ENCODE measurements at regions not wholly inside any gene's neighbourhood (a gene's known extent, or its start where the extent isn't known, plus 50 kb on each side); places are given as distances from the start of the nearest gene placed in this dataset.

DNA sequence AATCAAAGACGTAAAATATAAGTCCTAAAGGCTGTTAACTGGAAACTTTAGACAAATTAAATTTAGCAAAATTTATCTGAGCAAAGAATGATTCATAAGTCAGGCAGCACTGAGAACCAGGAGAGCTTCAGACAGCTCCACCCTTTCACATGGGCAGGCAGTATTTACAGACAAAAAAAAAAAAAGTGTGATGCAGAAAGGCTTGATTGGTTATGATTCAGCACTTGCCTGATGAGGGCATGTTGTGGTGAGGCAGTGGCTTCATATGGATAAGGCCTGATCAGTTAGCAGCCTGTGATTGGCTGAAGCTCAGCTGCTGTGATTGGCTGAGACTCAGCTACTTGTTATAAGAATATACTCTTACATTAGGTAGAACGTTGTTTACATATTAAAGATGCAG is 495.4 kb upstream of the POM121L12 start:
- no peak overlapping the region for H3K27ac ChIP-seq
- TF ChIP-seq ZFX (IDR thresholded peaks at IDR 0.05; ENCODE audit: borderline replicate concordance) = no peak
- TF ChIP-seq, protein P1, sequence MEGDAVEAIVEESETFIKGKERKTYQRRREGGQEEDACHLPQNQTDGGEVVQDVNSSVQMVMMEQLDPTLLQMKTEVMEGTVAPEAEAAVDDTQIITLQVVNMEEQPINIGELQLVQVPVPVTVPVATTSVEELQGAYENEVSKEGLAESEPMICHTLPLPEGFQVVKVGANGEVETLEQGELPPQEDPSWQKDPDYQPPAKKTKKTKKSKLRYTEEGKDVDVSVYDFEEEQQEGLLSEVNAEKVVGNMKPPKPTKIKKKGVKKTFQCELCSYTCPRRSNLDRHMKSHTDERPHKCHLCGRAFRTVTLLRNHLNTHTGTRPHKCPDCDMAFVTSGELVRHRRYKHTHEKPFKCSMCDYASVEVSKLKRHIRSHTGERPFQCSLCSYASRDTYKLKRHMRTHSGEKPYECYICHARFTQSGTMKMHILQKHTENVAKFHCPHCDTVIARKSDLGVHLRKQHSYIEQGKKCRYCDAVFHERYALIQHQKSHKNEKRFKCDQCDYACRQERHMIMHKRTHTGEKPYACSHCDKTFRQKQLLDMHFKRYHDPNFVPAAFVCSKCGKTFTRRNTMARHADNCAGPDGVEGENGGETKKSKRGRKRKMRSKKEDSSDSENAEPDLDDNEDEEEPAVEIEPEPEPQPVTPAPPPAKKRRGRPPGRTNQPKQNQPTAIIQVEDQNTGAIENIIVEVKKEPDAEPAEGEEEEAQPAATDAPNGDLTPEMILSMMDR (IDR thresholded peaks at IDR 0.05) = no peak

DNA sequence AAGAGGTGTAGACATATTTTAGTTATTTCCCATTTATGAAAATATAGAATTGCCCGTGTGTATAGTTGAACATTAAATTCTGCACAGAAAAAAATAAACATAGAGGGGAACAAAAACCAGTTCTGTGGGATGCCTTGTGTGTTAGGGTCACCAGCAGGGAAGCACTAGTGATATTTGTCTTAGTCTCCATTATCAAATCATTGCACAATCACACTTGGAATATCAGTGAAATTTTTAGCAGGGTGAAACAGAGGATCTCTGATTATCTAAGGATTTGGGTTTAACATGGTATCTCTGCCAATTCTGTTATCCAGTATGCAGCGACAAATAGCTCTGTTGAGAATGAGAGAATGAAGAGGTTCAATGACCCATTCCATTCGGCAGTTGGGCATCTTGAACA is 496.0 kb upstream of the POM121L12 start:
- no peak overlapping the region for H3K27ac ChIP-seq
- TF ChIP-seq, protein P1 (IDR thresholded peaks at IDR 0.05) = no peak
- no peak for TF ChIP-seq ZFX (IDR thresholded peaks at IDR 0.05; ENCODE audit: borderline replicate concordance)

DNA sequence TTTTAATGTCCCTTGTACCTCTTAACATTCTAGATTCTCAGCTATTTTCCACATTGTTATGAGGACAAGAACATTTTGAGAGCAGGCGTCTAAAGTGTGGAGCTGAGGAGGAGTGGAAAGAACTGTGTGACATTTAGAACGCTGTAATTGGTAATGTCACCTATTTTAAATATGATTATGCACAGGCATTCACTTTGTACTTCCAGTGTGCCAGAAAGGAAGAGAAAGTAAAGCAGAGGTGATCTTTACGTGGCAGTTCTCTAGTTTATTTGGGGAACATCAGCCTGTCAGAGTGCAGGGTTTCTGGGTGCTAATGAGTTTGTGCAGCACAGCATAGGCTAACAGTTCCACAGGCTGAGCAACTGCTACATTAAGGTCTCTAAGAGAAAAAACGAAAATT is 498.4 kb upstream of the POM121L12 start:
- TF ChIP-seq, protein P1 (IDR thresholded peaks at IDR 0.05) = no peak
- TF ChIP-seq ZFX (IDR thresholded peaks at IDR 0.05; ENCODE audit: borderline replicate concordance) = no peak
- no peak overlapping the region for H3K27ac ChIP-seq

DNA sequence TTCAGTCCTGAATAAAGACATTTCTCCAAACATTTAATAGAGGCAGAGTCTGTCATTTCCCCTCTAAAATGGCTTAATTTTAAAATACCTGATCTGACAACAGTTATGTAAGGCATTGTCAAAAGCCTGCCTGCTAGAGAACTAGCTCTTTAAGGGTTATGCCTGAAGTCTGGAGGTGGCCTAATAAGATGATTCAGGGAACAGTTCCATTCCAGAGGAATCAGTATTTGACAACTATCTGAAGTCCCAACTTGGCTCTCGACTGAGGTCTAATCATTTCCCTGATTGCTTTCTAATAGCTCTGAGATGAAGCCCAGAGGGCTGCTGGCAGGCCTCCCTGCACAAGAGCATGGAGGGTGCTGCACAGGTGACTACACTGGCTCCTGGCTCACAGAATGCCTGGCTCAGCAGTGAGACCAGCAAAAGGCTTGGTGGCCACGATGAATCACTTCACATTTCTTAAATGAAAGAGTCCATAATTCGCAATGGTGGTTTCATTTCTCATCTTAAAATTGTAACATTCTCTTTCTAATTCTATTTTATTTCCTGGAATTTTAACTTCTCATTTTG is 509.6 kb upstream of the POM121L12 start:
- TF ChIP-seq, protein P1 (IDR thresholded peaks at IDR 0.05) = no peak
- TF ChIP-seq ZFX (IDR thresholded peaks at IDR 0.05; ENCODE audit: borderline replicate concordance) = no peak
- no peak overlapping the region for H3K27ac ChIP-seq

DNA sequence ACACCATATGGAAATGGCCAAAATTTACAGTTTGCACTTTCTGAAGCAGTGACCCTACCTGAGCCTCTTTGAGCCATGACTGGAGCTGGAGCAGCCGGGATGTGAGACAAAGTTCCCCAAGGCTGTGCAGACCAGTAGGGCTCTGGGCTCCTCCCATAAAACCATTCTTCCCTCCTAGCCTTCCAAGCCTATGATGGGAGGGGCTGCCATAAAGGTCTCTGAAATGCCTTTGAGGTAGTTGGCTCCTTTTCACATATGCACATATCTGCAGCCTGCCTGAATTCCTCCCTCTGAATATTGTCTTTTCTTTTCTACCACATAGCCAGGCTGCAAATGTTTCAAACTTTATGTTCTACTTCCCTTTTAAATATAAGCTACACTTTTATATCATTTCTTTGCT is 516.6 kb upstream of the POM121L12 start:
- TF ChIP-seq, protein P1 (IDR thresholded peaks at IDR 0.05) = no peak
- TF ChIP-seq ZFX (IDR thresholded peaks at IDR 0.05; ENCODE audit: borderline replicate concordance) = no peak
- H3K27ac ChIP-seq = no peak overlapping the region

DNA sequence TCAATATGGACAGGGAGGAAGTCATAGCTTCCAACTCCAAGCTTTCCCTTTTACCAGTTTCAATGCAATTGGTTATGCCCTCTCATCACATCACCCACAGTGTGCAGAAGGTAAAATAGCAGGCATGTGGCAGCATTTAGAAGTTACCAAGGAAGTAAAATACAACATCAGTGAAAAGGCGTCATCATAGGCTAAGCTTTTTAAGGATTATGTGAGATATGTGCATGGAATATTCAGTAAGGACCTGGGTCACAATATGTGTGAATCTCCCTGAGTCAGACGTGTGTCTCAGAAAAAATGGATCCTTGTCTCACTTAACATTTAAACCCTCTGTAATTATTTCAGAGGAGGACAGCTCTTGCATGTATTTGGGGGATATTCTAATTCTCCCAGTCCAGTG is 522.8 kb upstream of the POM121L12 start:
- no peak overlapping the region for H3K27ac ChIP-seq
- no peak for TF ChIP-seq ZFX (IDR thresholded peaks at IDR 0.05; ENCODE audit: borderline replicate concordance)
- TF ChIP-seq, protein P1 (IDR thresholded peaks at IDR 0.05) = no peak

DNA sequence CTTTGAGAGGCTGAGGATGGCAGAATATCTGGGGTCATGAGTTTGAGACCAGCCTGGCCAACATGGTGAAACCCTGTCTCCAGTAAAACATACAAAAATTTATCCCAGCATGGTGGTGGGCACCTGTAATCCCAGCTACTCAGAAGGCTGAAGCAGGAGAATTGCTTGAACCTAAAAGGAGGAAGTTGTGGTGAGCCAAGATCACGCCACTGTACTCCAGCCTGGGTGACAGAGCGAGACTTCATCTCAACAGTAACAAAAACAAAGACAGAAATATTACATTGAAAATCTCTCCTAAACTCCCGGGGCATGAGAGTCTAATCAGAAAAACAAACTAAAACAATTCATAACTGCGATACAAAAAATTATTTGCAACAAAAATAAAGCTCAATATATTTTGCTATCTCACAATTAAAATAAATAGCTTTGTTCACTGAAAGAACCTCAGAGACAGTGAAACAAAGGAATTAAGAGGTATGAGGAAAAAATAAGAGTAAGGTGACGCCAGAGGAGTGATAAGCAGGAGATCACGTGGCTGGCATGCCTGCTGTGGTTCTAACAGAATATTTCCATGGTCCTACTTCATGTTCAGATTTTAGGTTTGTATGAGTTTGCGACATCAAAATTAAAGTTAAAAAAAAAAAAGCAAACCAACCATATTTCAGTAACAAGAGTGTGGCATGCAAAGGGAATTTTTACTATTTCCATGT is 527.7 kb upstream of the POM121L12 start:
- TF ChIP-seq, protein P1 (IDR thresholded peaks at IDR 0.05) = no peak
- TF ChIP-seq ZFX (IDR thresholded peaks at IDR 0.05; ENCODE audit: borderline replicate concordance) = no peak
- H3K27ac ChIP-seq = no peak overlapping the region

Data from 22Rv1 (cell line).